K562 (cell line): ENCODE measurements at regions not wholly inside any gene's neighbourhood (a gene's known extent, or its start where the extent isn't known, plus 50 kb on each side); places are given as distances from the start of the nearest gene placed in this dataset.

Experiments used
- ATAC-seq: fragments of 200-7000 bp; cut with Tn5 transposase; 3 replicates; pipeline ENCODE4 v1.9.1; 2020; ENCODE audit warnings: moderate library complexity
- BruUV-seq: library from RNA; stranded (reverse); fragments of 400-500 nt; replicated peaks from 2 replicates; lab custom pipeline; 2021; lab: Mats Ljungman, UMichigan
- CTCF ChIA-PET: fragments of 300-600 bp; formaldehyde crosslinking; extraction: SDS; loops from one replicate; lab custom pipeline; 2021; ENCODE audit warnings: low intra/inter-chr PET ratio; lab: Yijun Ruan, JAX
- POLR2A ChIA-PET: fragments of 300-600, 350-650 bp; sonication (Branson Sonifier 250); formaldehyde crosslinking; extraction: SDS; loops from one replicate; lab custom pipeline; 2021; ENCODE audit warnings: antibody characterized with exemption, inconsistent platforms; lab: Yijun Ruan, JAX
- DNase-seq, 4 experiments: peaks; one replicate each; pipeline versions ENCODE4 v3.0.0 to v3.0.0-alpha.2; 2011 to 2018; ENCODE audit warnings: low spot score in 3 of 4, mixed read lengths in 3 of 4; ENCODE audit errors: extremely low read depth in 1 of 4
- FAIRE-seq: peaks from 2 replicates; lab custom pipeline; 2011; peaks lifted over from hg19 to GRCh38; lab: Jason Lieb, UNC
- H2AFZ ChIP-seq: 2 replicates; pipeline ENCODE4 v1.6.0; 2011; ENCODE audit warnings: low read depth, low read length, control low read depth, inconsistent platforms
- H3K27ac ChIP-seq: fragments of 200-600 bp; 3 replicates; pipeline ENCODE4 v1.8.0; 2011; ENCODE audit warnings: low read depth, mild to moderate bottlenecking, control low read depth, inconsistent platforms, low read length, moderate library complexity, mixed read lengths; ENCODE audit errors: extremely low read depth
- H3K27me3 ChIP-seq, 2 experiments: fragments of 300-600 bp in 1 of 2; 2 replicates in 1 of 2; 3 replicates in 1 of 2; pipeline versions ENCODE4 v1.6.0 to v1.8.0; 2011; ENCODE audit warnings: inconsistent platforms in 2 of 2, low read length in 2 of 2, mild to moderate bottlenecking in 1 of 2, mixed read lengths in 1 of 2, moderate library complexity in 1 of 2; ENCODE audit not compliant: control insufficient read depth in 2 of 2, insufficient read depth in 2 of 2
- H3K36me3 ChIP-seq: fragments of 300-600 bp; 3 replicates; pipeline ENCODE4 v1.8.0; 2011; ENCODE audit warnings: mild to moderate bottlenecking, low read length, inconsistent platforms; ENCODE audit not compliant: control insufficient read depth, insufficient read depth
- H3K4me1 ChIP-seq, 2 experiments: fragments of 200-600 bp in 1 of 2; replicated peaks in 1 of 2; 2 replicates in 1 of 2; 3 replicates in 1 of 2; pipeline versions ENCODE4 v1.5.1 to v1.8.0; 2011; ENCODE audit warnings: inconsistent platforms in 2 of 2, low read length in 2 of 2, mild to moderate bottlenecking in 1 of 2, mixed read lengths in 1 of 2, moderate library complexity in 1 of 2; ENCODE audit not compliant: control insufficient read depth in 2 of 2, insufficient read depth in 2 of 2
- H3K4me2 ChIP-seq: 2 replicates; pipeline ENCODE4 v1.6.1; 2011; ENCODE audit warnings: low read length, control low read depth, inconsistent platforms, mixed read lengths; ENCODE audit not compliant: insufficient read depth
- H3K4me3 ChIP-seq: fragments of 200-600 bp; sonication (generic), shearing (Covaris generic); 2 replicates; pipeline ENCODE4 v1.5.1; 2016; ENCODE audit warnings: control low read depth, inconsistent platforms
- H3K79me2 ChIP-seq: fragments of 200-600 bp; 3 replicates; pipeline ENCODE4 v1.8.0; 2011; ENCODE audit warnings: low read length, inconsistent platforms; ENCODE audit not compliant: control insufficient read depth, insufficient read depth
- H3K9ac ChIP-seq, 2 experiments: 2 replicates each; pipeline versions ENCODE4 v1.6.0 to v1.6.1; 2011; ENCODE audit warnings: low read depth in 2 of 2, low read length in 2 of 2, control low read depth in 1 of 2, inconsistent platforms in 1 of 2, mild to moderate bottlenecking in 1 of 2, mixed read lengths in 1 of 2; ENCODE audit not compliant: insufficient read depth in 1 of 2
- H3K9me1 ChIP-seq: one replicate; pipeline ENCODE4 v1.6.0; 2011; ENCODE audit warnings: inconsistent platforms, mild to moderate bottlenecking, low read length, moderate library complexity; ENCODE audit not compliant: control insufficient read depth, insufficient read depth
- H3K9me3 ChIP-seq: replicated peaks from 2 replicates; pipeline ENCODE4 v1.5.1; 2011; ENCODE audit warnings: low read depth, low read length, inconsistent platforms; ENCODE audit not compliant: control insufficient read depth, insufficient read depth
- H4K20me1 ChIP-seq: replicated peaks from 2 replicates; pipeline ENCODE4 v1.6.1; 2011; ENCODE audit warnings: low read length, inconsistent platforms, mixed read lengths; ENCODE audit not compliant: control insufficient read depth, insufficient read depth
- BACH1 ChIP-seq: fragments of 200-800 bp; sonication (Bioruptor generic); IDR thresholded peaks from 2 replicates; pipeline ENCODE4 v1.6.1; 2016; ENCODE audit warnings: missing genetic modification characterization, missing compliant biosample characterization
- ERF ChIP-seq: fragments of 450-650 bp; formaldehyde crosslinking; IDR thresholded peaks from 2 replicates; pipeline ENCODE4 v1.4.0; 2020; ENCODE audit warnings: mild to moderate bottlenecking, mixed read lengths
- HMGN3 ChIP-seq: IDR thresholded peaks from 2 replicates; pipeline ENCODE4 v1.6.1; 2011; ENCODE audit warnings: borderline replicate concordance, low read depth, mild to moderate bottlenecking, mixed read lengths, low read length; ENCODE audit not compliant: insufficient read length; ENCODE audit errors: extremely low read depth
- IRF2 ChIP-seq: sonication (generic); formaldehyde crosslinking; IDR thresholded peaks from 2 replicates; pipeline ENCODE4 v1.8.1; 2022; ENCODE audit warnings: mild to moderate bottlenecking, missing genetic modification reagents
- IRF9 ChIP-seq: fragments of 450-650 bp; IDR thresholded peaks from 2 replicates; pipeline ENCODE4 v1.6.1; 2016; ENCODE audit warnings: missing biosample characterization, missing genetic modification characterization
- MCM5 ChIP-seq: fragments of 450-650 bp; IDR thresholded peaks from 2 replicates; pipeline ENCODE4 v1.6.1; 2016; ENCODE audit warnings: low read depth
- MXI1 ChIP-seq: IDR thresholded peaks from 2 replicates; pipeline ENCODE4 v1.6.1; 2011; ENCODE audit warnings: low read depth, mild to moderate bottlenecking, improper control_type of control experiment, low read length
- NFIC ChIP-seq: fragments of 450-650 bp; IDR thresholded peaks from 2 replicates; pipeline ENCODE4 v1.6.1; 2017; ENCODE audit warnings: mild to moderate bottlenecking, inconsistent platforms
- NFRKB ChIP-seq: fragments of 450-650 bp; IDR thresholded peaks from 2 replicates; pipeline ENCODE4 v1.6.1; 2016; ENCODE audit warnings: low read depth
- RBFOX2 ChIP-seq: fragments of 200-400 bp; formaldehyde crosslinking; IDR thresholded peaks from 2 replicates; pipeline ENCODE4 v1.6.1; 2017; ENCODE audit warnings: low read depth, mild to moderate bottlenecking, low read length, moderate library complexity
- TAL1 ChIP-seq: fragments of 450-650 bp; IDR thresholded peaks from 2 replicates; pipeline ENCODE4 v1.6.1; 2016; ENCODE audit warnings: mild to moderate bottlenecking
- ZBTB12 ChIP-seq: fragments of 250-450 bp; sonication (Bioruptor Pico); IDR thresholded peaks from 2 replicates; pipeline ENCODE4 v1.4.0; 2020
- ZNF41 ChIP-seq: fragments of 250-450 bp; sonication (Bioruptor Pico); conservative IDR thresholded peaks from 2 replicates; pipeline ENCODE4 v1.4.0; 2020; ENCODE audit warnings: mild to moderate bottlenecking
- ZNF699 ChIP-seq: fragments of 250-450 bp; sonication (Bioruptor Pico); IDR thresholded peaks from 2 replicates; pipeline ENCODE4 v1.8.0; 2021; ENCODE audit warnings: mild to moderate bottlenecking, moderate library complexity; ENCODE audit not compliant: insufficient replicate concordance
- WGBS: fragments of 100-300 bp; shearing (Covaris generic); methylation state at CpG from one replicate; pipeline ENCODE4 v1.1.6; 2016; ENCODE audit warnings: low coverage, mixed read lengths; ENCODE audit not compliant: insufficient coverage; ENCODE audit errors: missing lambda C conversion rate; 5-methylcytosine and 5-hydroxymethylcytosine counted together
- in situ Hi-C: fragments of 300-500 bp; cut with MboI; formaldehyde crosslinking; loops from 4 replicates; pipeline ENCODE4 v1.15.0; 2018; ENCODE audit warnings: inconsistent platforms, mixed read lengths
- intact Hi-C: fragments of 100-400 bp; cut with micrococcal nuclease; formaldehyde crosslinking; loops from 2 replicates; pipeline ENCODE4 v1.14.2; 2022
- TF ChIP-seq, protein P1 (sequence below), 3 experiments: fragments of 200-800 bp in 1 of 3; fragments of 250-450 bp in 1 of 3; fragments of 450-650 bp in 1 of 3; sonication (Bioruptor Pico) in 1 of 3; sonication (Bioruptor generic) in 1 of 3; formaldehyde crosslinking in 1 of 3; IDR thresholded peaks; 2 replicates each; pipeline versions ENCODE4 v1.6.1 to v1.8.0; 2016 to 2022; ENCODE audit warnings: mild to moderate bottlenecking in 2 of 3, missing genetic modification characterization in 2 of 3, missing compliant biosample characterization in 1 of 3, moderate library complexity in 1 of 3

- ChIA-PET POLR2A (no interaction called here), CTCF (no interaction called here)
- Histone ChIP-seq H3K79me2 (no peaks in the 10 kb centered on the region), H3K27me3 (peaks cover 8 to 51% of the 10 kb centered on the region in 2 experiments; a peak in 3 of 5 replicates), H3K4me3 (no peak overlapping the region), H4K20me1 (0 out of 2 replicates have a peak, but pooled peaks cover 3% of the 10 kb centered on the region), H3K9me1 (no peaks in the 10 kb centered on the region), H3K27ac (no peak overlapping the region), H3K9ac (no peak overlapping the region), H3K4me2 (no peak overlapping the region), H3K4me1 (no peaks in the 10 kb centered on the region), H2AFZ (no peak overlapping the region), H3K9me3 (no peaks in the 10 kb centered on the region), H3K36me3 (no peaks in the 10 kb centered on the region)
- 0% methylated on average over 3 of the region's 3 CpGs for WGBS
- BruUV-seq: no TSS peak
- ATAC-seq: no peak
- DNase-seq: no peak
- no peak for FAIRE-seq
- in situ Hi-C loops (no loop called here), intact Hi-C loops (no loop called here)
- TF ChIP-seq ZNF41: no peak
- no peak for TF ChIP-seq HMGN3
- TF ChIP-seq RBFOX2: no peak
- no peak for TF ChIP-seq ERF
- TF ChIP-seq MCM5: no peak
- TF ChIP-seq, protein P1, sequence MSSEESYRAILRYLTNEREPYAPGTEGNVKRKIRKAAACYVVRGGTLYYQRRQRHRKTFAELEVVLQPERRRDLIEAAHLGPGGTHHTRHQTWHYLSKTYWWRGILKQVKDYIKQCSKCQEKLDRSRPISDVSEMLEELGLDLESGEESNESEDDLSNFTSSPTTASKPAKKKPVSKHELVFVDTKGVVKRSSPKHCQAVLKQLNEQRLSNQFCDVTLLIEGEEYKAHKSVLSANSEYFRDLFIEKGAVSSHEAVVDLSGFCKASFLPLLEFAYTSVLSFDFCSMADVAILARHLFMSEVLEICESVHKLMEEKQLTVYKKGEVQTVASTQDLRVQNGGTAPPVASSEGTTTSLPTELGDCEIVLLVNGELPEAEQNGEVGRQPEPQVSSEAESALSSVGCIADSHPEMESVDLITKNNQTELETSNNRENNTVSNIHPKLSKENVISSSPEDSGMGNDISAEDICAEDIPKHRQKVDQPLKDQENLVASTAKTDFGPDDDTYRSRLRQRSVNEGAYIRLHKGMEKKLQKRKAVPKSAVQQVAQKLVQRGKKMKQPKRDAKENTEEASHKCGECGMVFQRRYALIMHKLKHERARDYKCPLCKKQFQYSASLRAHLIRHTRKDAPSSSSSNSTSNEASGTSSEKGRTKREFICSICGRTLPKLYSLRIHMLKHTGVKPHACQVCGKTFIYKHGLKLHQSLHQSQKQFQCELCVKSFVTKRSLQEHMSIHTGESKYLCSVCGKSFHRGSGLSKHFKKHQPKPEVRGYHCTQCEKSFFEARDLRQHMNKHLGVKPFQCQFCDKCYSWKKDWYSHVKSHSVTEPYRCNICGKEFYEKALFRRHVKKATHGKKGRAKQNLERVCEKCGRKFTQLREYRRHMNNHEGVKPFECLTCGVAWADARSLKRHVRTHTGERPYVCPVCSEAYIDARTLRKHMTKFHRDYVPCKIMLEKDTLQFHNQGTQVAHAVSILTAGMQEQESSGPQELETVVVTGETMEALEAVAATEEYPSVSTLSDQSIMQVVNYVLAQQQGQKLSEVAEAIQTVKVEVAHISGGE (CRISPR knock-in tag; IDR thresholded peaks at IDR 0.05): no peak
- TF ChIP-seq ZBTB12 (CRISPR knock-in tag): no peak
- no peak for TF ChIP-seq NFIC
- no peak for TF ChIP-seq TAL1
- TF ChIP-seq IRF2: no peak
- no peak for TF ChIP-seq IRF9
- TF ChIP-seq MXI1: no peak
- TF ChIP-seq ZNF699 (CRISPR knock-in tag): no peak
- no peak for TF ChIP-seq BACH1 (tag)
- TF ChIP-seq NFRKB: no peak
Measured at GRCh38 chr6:1232578-1232977, 79.3 kb upstream of the FOXQ1 start.
